Umbilical cord (tissue), 1 donor: ENCODE measurements at regions not wholly inside any gene's neighbourhood (a gene's known extent, or its start where the extent isn't known, plus 50 kb on each side); places are given as distances from the start of the nearest gene placed in this dataset.

ENCODE experiments used
- DNase-seq: peaks from one replicate; pipeline ENCODE4 v3.0.0-alpha.2; 2015; ENCODE audit warnings: low spot score

GRCh38 chr10:36634916-36635315 lies 490.5 kb upstream of the ANKRD30A start:
- DNase-seq: no peak

GRCh38 chr10:36630267-36630666 lies 495.1 kb upstream of the ANKRD30A start:
- no peak for DNase-seq

GRCh38 chr10:36629476-36629875 lies 495.9 kb upstream of the ANKRD30A start:
- DNase-seq: no peak

- DNase-seq: no peak
These were observed 500.8 kb upstream of the ANKRD30A start for GRCh38 chr10:36624551-36625100.

GRCh38 chr10:36621346-36621745 lies 504.1 kb upstream of the ANKRD30A start:
- no peak for DNase-seq

GRCh38 chr10:36612436-36612835 lies 513.0 kb upstream of the ANKRD30A start:
- DNase-seq: no peak

- no peak for DNase-seq
These were observed 516.5 kb upstream of the ANKRD30A start for GRCh38 chr10:36608866-36609265.

GRCh38 chr10:36608251-36608650 lies 517.1 kb upstream of the ANKRD30A start:
- DNase-seq: no peak

GRCh38 chr10:36606234-36606839 lies 519.1 kb upstream of the ANKRD30A start:
- no peak for DNase-seq

- DNase-seq: no peak
These were observed 521.1 kb upstream of the ANKRD30A start for GRCh38 chr10:36604316-36604715.

GRCh38 chr10:36603688-36604087 lies 521.7 kb upstream of the ANKRD30A start:
- no peak for DNase-seq

GRCh38 chr10:36602374-36602773 lies 523.0 kb upstream of the ANKRD30A start:
- no peak for DNase-seq

GRCh38 chr10:36597756-36598320 lies 527.6 kb upstream of the ANKRD30A start:
- no peak for DNase-seq

- no peak for DNase-seq
These were observed 532.4 kb upstream of the ANKRD30A start for GRCh38 chr10:36592964-36593363.

- peak; percentile 35 for DNase-seq
These were observed 534.0 kb upstream of the ANKRD30A start for GRCh38 chr10:36591436-36591835.

- no peak for DNase-seq
These were observed 541.7 kb upstream of the ANKRD30A start for GRCh38 chr10:36583690-36584089.

GRCh38 chr10:36581237-36581636 lies 544.2 kb upstream of the ANKRD30A start:
- no peak for DNase-seq

- no peak for DNase-seq
These were observed 547.1 kb upstream of the ANKRD30A start for GRCh38 chr10:36578306-36578705.

- DNase-seq: no peak
These were observed 548.3 kb upstream of the ANKRD30A start for GRCh38 chr10:36577126-36577525.

- no peak for DNase-seq
These were observed 551.2 kb upstream of the ANKRD30A start for GRCh38 chr10:36574207-36574606.

- DNase-seq: no peak
These were observed 552.2 kb upstream of the ANKRD30A start for GRCh38 chr10:36573246-36573645.

GRCh38 chr10:36564433-36564832 lies 561.0 kb upstream of the ANKRD30A start:
- no peak for DNase-seq
